ENCODE measurements at regions not wholly inside any gene's neighbourhood (a gene's known extent, or its start where the extent isn't known, plus 50 kb on each side); places are given as distances from the start of the nearest gene placed in this dataset.

DNA sequence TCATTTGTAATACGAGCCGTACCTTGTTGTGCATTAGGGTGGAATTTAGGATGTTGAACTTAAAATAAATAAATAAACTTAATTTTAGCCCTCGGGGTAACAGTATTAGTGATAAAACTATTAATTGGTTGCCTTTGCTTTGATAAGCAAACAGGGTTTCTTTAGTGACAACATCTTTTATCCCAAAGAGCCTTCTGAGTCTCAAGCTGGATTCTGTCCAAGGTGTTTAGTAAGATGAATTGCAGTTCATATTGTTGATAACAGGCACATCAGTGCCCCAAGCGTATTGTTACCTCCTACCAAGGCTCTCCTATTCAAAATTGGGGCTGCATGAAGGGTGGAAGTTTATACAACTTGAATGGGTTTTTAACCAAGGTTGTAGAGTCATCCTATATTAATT, 144.4 kb upstream of the CELF2 start:
- in situ Hi-C loops (cut with MboI; ENCODE audit: low sequenced_read_pairs), result no loop called here
- ATAC-seq (ENCODE audit: low read depth) (no peak), DNase-seq (no peak)
- TF ChIP-seq BHLHE40 (IDR thresholded peaks at IDR 0.05; ENCODE audit: low read depth, low read length), result no peak
- no peak for TF ChIP-seq CHD1 (IDR thresholded peaks at IDR 0.05; ENCODE audit: low read depth, low read length)
- no peak for TF ChIP-seq NFE2L2 (IDR thresholded peaks at IDR 0.05; ENCODE audit: low read depth, low read length)
- TF ChIP-seq CEBPB (IDR thresholded peaks at IDR 0.05; ENCODE audit: low read depth, low read length), result no peak
- TF ChIP-seq MAZ (IDR thresholded peaks at IDR 0.05; ENCODE audit: borderline replicate concordance, low read depth, low read length), result no peak
- no peak for TF ChIP-seq FOS (IDR thresholded peaks at IDR 0.05; ENCODE audit: low read depth, low read length)
- TF ChIP-seq RAD21 (IDR thresholded peaks at IDR 0.05; ENCODE audit: low read length), result no peak
- TF ChIP-seq, protein P1, sequence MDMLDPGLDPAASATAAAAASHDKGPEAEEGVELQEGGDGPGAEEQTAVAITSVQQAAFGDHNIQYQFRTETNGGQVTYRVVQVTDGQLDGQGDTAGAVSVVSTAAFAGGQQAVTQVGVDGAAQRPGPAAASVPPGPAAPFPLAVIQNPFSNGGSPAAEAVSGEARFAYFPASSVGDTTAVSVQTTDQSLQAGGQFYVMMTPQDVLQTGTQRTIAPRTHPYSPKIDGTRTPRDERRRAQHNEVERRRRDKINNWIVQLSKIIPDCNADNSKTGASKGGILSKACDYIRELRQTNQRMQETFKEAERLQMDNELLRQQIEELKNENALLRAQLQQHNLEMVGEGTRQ (IDR thresholded peaks at IDR 0.05; ENCODE audit: low read depth, low read length), result no peak
- no peak for TF ChIP-seq RFX5 (IDR thresholded peaks at IDR 0.05; ENCODE audit: low read depth, low read length)
- no peak for TF ChIP-seq POLR2A (IDR thresholded peaks at IDR 0.05; ENCODE audit: low read depth, low read length)
- TF ChIP-seq SMC3 (IDR thresholded peaks at IDR 0.05; ENCODE audit: low read depth, low read length), result no peak
- TF ChIP-seq, protein P2, sequence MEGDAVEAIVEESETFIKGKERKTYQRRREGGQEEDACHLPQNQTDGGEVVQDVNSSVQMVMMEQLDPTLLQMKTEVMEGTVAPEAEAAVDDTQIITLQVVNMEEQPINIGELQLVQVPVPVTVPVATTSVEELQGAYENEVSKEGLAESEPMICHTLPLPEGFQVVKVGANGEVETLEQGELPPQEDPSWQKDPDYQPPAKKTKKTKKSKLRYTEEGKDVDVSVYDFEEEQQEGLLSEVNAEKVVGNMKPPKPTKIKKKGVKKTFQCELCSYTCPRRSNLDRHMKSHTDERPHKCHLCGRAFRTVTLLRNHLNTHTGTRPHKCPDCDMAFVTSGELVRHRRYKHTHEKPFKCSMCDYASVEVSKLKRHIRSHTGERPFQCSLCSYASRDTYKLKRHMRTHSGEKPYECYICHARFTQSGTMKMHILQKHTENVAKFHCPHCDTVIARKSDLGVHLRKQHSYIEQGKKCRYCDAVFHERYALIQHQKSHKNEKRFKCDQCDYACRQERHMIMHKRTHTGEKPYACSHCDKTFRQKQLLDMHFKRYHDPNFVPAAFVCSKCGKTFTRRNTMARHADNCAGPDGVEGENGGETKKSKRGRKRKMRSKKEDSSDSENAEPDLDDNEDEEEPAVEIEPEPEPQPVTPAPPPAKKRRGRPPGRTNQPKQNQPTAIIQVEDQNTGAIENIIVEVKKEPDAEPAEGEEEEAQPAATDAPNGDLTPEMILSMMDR (conservative IDR thresholded peaks at IDR 0.05; ENCODE audit: low read depth, low read length), result no peak
- no peak for TF ChIP-seq MAFK (IDR thresholded peaks at IDR 0.05; ENCODE audit: low read depth, low read length)
- no peak overlapping the region for H3K56ac ChIP-seq (ENCODE audit: extremely low read depth, insufficient read depth, low read length)
- no peak overlapping the region for H2AK9ac ChIP-seq (replicated peaks; ENCODE audit: low read depth, low read length, poor library complexity)
- H2AFZ ChIP-seq (replicated peaks; ENCODE audit: low read length, poor library complexity), result no peak overlapping the region
- no peaks in the 10 kb centered on the region for H4K20me1 ChIP-seq (ENCODE audit: insufficient read depth, low read length)
- H3K27ac ChIP-seq (ENCODE audit: insufficient read depth, low read length), result no peak overlapping the region
- H3K4ac ChIP-seq (ENCODE audit: low read depth, low read length), result no peak overlapping the region
- no peak overlapping the region for H3K4me2 ChIP-seq (ENCODE audit: low read depth, low read length)
- ChIA-PET POLR2A (ENCODE audit: unreplicated experiment) (no interaction called here), CTCF (no interaction called here)
- H3K27me3 ChIP-seq (ENCODE audit: control insufficient read depth, insufficient read depth, low read length), result no peaks in the 10 kb centered on the region
- H3K4me3 ChIP-seq (ENCODE audit: insufficient read depth, low read depth, low read length), result no peak overlapping the region
- dilution Hi-C loops (cut with HindIII; ENCODE audit: low sequenced_read_pairs, unreplicated experiment), result no loop called here
- H3K9ac ChIP-seq (ENCODE audit: low read depth, low read length), result no peak overlapping the region
- no peak overlapping the region for H2AK5ac ChIP-seq (ENCODE audit: low read depth, low read length)
- no CpG with 5 or more reads among the region's 4 CpGs for WGBS, 2 experiments (ENCODE audit: extremely low coverage in 2 of 2, insufficient read length in 1 of 2)
- H2BK5ac ChIP-seq (ENCODE audit: low read depth, low read length, poor library complexity, severe bottlenecking), result peak overlapping the region; percentile 4
- no peak overlapping the region; the same call in 1 of the 2 replicates for H4K91ac ChIP-seq (ENCODE audit: insufficient read depth, low read depth, low read length)
- peak overlapping the region; percentile 6; the same call in 1 of the 2 replicates for H3K18ac ChIP-seq (ENCODE audit: low read depth, low read length)
- peaks cover 11% of the 10 kb centered on the region; the same call in 1 of the 2 replicates for H3K4me1 ChIP-seq (ENCODE audit: control insufficient read depth, insufficient read depth, low read length)
- no peaks in the 10 kb centered on the region for H3K36me3 ChIP-seq (ENCODE audit: control insufficient read depth, insufficient read depth, low read length)
- peaks cover 7% of the 10 kb centered on the region; the same call in 1 of the 2 replicates for H3K9me1 ChIP-seq (ENCODE audit: insufficient read depth, low read length)
- no peak overlapping the region; the same call in 2 of the 3 replicates for H2BK15ac ChIP-seq (ENCODE audit: low read depth, low read length)
- H3K79me1 ChIP-seq (ENCODE audit: low read depth in 1 of 2, low read length in 2 of 2), result no peaks in the 10 kb centered on the region
- no peak overlapping the region for H2BK20ac ChIP-seq (ENCODE audit: low read depth, low read length)
- peak overlapping the region in 1 of 2 experiments; percentile 43; a peak in 1 of 4 replicates for H4K8ac ChIP-seq (ENCODE audit: low read depth in 2 of 2, low read length in 2 of 2)
- no peak overlapping the region for H2BK120ac ChIP-seq (ENCODE audit: low read depth, low read length)
- intact Hi-C loops (cut with micrococcal nuclease), result loop anchor here (2.0 kb wide), 1 partner anchor 48 kb away; no protein-coding TSS in a partner anchor
- no peaks in the 10 kb centered on the region for H3K9me3 ChIP-seq (ENCODE audit: control insufficient read depth, insufficient read depth, low read length)
- no peak overlapping the region for H3K14ac ChIP-seq (replicated peaks; ENCODE audit: low read depth, low read length)
- no peak overlapping the region for H4K5ac ChIP-seq (ENCODE audit: low read depth, low read length)
- H3K23ac ChIP-seq (ENCODE audit: low read depth, low read length), result no peak overlapping the region
- no TSS peak for BruUV-seq (replicated peaks)

Data from IMR-90 (cell line).